ENCODE measurements at regions not wholly inside any gene's neighbourhood (a gene's known extent, or its start where the extent isn't known, plus 50 kb on each side); places are given as distances from the start of the nearest gene placed in this dataset.

DNA sequence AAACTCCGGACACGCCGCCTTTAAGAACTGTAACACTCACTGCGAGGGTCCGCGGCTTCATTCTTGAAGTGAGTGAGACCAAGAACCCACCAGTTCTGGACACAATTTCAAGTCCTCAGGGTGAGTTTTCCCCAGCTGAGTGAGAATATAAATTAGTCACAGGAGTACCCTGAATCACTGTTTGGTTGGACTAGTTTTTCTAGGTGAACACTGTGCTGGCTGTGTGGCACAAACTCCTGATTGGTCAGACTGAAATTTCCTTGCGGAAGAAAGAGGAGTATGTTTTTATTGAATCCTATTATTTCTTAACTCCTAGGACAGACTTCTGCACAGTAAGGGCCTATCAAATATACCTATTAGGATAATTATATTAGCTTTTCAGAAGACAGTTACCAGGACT is 288.1 kb upstream of the UBE2E3 start:
- TF ChIP-seq, protein P1, sequence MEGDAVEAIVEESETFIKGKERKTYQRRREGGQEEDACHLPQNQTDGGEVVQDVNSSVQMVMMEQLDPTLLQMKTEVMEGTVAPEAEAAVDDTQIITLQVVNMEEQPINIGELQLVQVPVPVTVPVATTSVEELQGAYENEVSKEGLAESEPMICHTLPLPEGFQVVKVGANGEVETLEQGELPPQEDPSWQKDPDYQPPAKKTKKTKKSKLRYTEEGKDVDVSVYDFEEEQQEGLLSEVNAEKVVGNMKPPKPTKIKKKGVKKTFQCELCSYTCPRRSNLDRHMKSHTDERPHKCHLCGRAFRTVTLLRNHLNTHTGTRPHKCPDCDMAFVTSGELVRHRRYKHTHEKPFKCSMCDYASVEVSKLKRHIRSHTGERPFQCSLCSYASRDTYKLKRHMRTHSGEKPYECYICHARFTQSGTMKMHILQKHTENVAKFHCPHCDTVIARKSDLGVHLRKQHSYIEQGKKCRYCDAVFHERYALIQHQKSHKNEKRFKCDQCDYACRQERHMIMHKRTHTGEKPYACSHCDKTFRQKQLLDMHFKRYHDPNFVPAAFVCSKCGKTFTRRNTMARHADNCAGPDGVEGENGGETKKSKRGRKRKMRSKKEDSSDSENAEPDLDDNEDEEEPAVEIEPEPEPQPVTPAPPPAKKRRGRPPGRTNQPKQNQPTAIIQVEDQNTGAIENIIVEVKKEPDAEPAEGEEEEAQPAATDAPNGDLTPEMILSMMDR (conservative IDR thresholded peaks at IDR 0.05 in 1 of 2, IDR thresholded peaks at IDR 0.05 in 1 of 2; ENCODE audit: extremely low read depth in 1 of 2, insufficient read depth in 1 of 2, low read depth in 1 of 2, low read length in 2 of 2): no peak
- TF ChIP-seq EZH2 (IDR thresholded peaks at IDR 0.05; ENCODE audit: borderline replicate concordance, low read length): no peak

Measured in mammary epithelial cell (primary cell).